Right cardiac atrium (tissue), 5 donors: ENCODE measurements at regions not wholly inside any gene's neighbourhood (a gene's known extent, or its start where the extent isn't known, plus 50 kb on each side); places are given as distances from the start of the nearest gene placed in this dataset.
"Not testable (repeated sequence)": the region's sequence is repeated elsewhere in the genome, so short reads cannot be mapped to it uniquely, and the experiment has no call there.

Source experiments
- ATAC-seq, 2 donors: fragments of 200-7000 bp; cut with Tn5 transposase; one replicate each; pipeline versions ENCODE4 v1.8.0 to v1.9.1; 2020; ENCODE audit warnings: moderate library complexity in 2 of 2, mild to moderate bottlenecking in 1 of 2
- DNase-seq, 3 donors: peaks; one replicate each; pipeline ENCODE4 v3.0.0-alpha.2; 2020
- H3K27ac ChIP-seq: one replicate; pipeline ENCODE4 v1.5.1; 2013; ENCODE audit warnings: mild to moderate bottlenecking, low read length, control low read depth, moderate library complexity
- H3K27me3 ChIP-seq: one replicate; pipeline ENCODE4 v1.6.1; 2013; ENCODE audit not compliant: control insufficient read depth, insufficient read depth
- H3K4me1 ChIP-seq: one replicate; pipeline ENCODE4 v1.6.1; 2013; ENCODE audit warnings: low read length; ENCODE audit not compliant: control insufficient read depth, insufficient read depth
- H3K4me3 ChIP-seq: one replicate; pipeline ENCODE4 v1.5.1; 2013; ENCODE audit warnings: low read length, control low read depth
- H3K9me3 ChIP-seq: one replicate; pipeline ENCODE4 v1.6.1; 2013; ENCODE audit warnings: low read length; ENCODE audit not compliant: control insufficient read depth
- WGBS: extraction: QIAGEN DNeasy Blood & Tissue Kit; methylation state at CpG from one replicate; pipeline ENCODE4 v1.1.7; 2013; 5-methylcytosine and 5-hydroxymethylcytosine counted together
- intact Hi-C, 4 donors: fragments of 100-400 bp; cut with DNase I; formaldehyde crosslinking; loops; one replicate each; pipeline versions ENCODE4 v1.11.0 to v1.14.0; 2022 to 2023
- donor health status: healthy with polysubstance abuse.
- donor health status: DM: no; HTN: yes; CAD: no.
- donor health status: DM: no; HTN: no; CAD: no.
- donor health status: DM: no; HTN: yes; CAD: no; lungs with severe emphysema.
- donor health status: DM: yes; HTN: yes; CAD: no.

DNA sequence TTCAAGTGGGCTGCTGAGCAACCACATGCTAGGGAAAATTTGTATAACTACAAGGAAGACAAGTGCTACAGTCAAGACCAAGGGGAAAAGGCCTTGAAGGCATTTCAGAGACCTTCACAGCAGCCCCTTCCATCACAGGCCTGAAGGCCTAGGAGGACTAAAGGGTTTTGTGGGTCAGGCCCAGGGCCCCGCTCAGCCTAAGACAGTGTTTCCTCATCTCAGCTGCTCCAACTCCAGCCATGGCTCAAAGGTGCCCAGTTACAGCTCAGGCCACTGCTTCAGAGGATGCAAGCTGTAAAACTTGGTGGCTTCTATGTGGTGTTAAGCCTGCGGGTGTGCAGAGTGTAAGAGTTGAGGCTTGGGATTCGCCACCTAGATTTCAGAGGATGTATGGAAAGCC, 260.5 kb downstream of the NXPE2 start:
- Histone ChIP-seq H3K27ac (no peak overlapping the region), H3K4me1 (no peaks in the 10 kb centered on the region), H3K9me3 (no peaks in the 10 kb centered on the region), H3K27me3 (no peaks in the 10 kb centered on the region), H3K4me3 (no peak overlapping the region)
- WGBS: 89% methylated on average over 3 of the region's 3 CpGs
- no peak for ATAC-seq
- no peak for DNase-seq
- intact Hi-C loops: no loop called here

DNA sequence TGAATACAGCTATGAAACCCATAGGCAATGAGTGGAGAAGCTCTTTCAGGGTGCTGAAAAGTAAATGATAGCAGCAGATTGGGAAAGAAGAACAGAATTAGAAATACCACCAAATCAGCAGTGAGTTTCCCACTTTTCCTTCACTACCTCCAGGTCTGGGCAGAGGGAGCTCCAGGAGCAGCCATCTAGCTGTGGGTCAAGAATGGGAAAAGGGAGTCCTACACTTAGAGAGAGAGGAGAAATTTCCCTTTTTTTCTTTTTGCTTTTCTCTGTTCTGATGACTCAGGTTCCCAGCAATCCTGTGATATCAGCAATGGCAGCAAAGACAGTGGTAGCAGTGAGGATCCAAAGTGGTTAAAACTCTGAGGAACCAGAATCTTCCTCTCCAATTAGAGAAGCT, 263.9 kb downstream of the NXPE2 start:
- DNase-seq (no peak), ATAC-seq (no peak)
- H3K27ac ChIP-seq: no peak overlapping the region
- no peaks in the 10 kb centered on the region for H3K4me1 ChIP-seq
- H3K4me3 ChIP-seq: no peak overlapping the region
- no peaks in the 10 kb centered on the region for H3K27me3 ChIP-seq
- no peaks in the 10 kb centered on the region for H3K9me3 ChIP-seq
- intact Hi-C loops: no loop called here

DNA sequence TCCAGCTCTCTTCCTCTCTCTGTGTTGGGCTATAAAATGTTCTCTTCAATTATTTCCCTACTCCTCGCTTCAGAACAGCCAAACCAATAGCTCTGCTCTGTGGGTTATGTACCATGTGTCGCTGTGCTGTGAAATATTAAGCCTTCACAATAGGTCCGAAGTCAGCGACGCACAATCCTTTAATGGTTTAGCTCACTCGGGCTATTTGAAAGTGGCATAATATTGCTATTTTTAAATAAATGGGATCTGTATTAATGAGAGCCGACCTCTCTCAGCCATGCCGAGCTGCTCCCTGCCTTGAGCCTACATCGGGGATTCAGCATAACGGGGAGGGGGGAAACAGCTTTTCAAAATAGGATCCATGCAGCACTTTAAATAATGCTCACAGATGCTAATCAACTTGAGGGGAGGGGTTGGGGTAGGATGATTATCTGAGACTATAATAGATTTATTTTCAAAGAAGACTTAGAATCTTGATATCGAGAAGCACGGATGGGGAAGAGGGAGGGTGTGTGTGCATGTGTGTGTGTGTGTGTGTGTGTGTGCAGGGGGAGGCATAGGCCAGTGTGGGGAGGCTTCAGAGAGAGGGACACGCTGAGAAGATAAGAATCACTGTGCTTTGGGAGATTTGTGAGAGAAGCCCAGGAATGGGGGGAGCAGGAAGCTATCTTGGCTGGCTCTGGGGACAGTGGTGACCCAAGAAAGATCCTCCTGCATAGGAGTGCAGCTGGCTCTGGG, 271.5 kb downstream of the NXPE2 start:
- Histone ChIP-seq H3K4me3 (no peak overlapping the region), H3K4me1 (no peaks in the 10 kb centered on the region), H3K27ac (no peak overlapping the region), H3K9me3 (no peaks in the 10 kb centered on the region), H3K27me3 (no peaks in the 10 kb centered on the region)
- WGBS: 87% methylated on average over 13 of the region's 13 CpGs
- no peak for ATAC-seq
- DNase-seq: no peak
- intact Hi-C loops: loop anchor here in 1 of 4 donors (5.0 kb wide), 1 partner anchor 177 kb away; no protein-coding TSS in a partner anchor

DNA sequence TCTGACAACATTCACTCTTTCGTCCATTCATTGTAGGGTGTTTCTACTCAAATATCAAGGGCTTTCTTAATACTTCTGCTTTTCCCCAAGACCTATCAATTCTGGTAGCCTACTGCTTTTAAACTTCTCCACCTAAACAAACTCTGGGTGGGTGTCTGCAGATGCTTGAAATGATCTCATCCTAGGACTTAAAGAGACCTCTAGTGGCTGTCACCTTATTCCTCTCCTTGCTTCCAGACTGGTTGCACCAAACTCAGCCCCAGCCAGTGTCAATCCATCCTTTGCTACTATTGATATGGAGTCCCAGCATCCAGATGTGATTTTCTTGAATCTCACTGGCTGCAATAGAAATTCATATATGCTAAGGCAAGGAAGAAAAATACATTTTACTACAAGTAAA, 274.7 kb downstream of the NXPE2 start:
- Histone ChIP-seq H3K27ac (no peak overlapping the region), H3K4me3 (no peak overlapping the region), H3K27me3 (no peaks in the 10 kb centered on the region), H3K4me1 (no peaks in the 10 kb centered on the region), H3K9me3 (no peaks in the 10 kb centered on the region)
- 73% methylated on average over 1 of the region's 1 CpG for WGBS
- no peak for DNase-seq
- peak; percentile 53 to 59 for ATAC-seq
- intact Hi-C loops: loop anchor here in 1 of 4 donors (5.0 kb wide), 1 partner anchor 181 kb away; no protein-coding TSS in a partner anchor

DNA sequence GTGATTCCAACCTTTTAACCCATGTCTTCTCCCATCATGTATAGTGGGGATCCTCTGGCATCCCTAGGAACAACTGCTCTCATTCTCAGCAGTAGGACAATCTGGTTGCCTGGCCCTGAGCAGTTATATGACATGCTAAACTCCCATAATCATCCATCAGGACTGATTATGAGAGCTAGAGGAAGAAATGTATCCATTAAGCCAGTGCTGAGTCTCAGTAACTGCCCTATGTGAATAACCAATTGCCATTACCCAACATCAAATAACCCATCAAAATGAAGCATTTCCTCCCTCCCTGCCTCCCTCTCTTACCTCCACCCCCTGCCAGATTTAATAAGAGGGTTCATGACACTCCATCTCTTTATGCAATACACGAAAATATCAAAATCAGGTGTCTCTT, 277.6 kb downstream of the NXPE2 start:
- H3K4me1 ChIP-seq: no peaks in the 10 kb centered on the region
- ATAC-seq: no peak
- no peak overlapping the region for H3K27ac ChIP-seq
- 67% methylated on average over 1 of the region's 1 CpG for WGBS
- H3K4me3 ChIP-seq: no peak overlapping the region
- no peaks in the 10 kb centered on the region for H3K27me3 ChIP-seq
- DNase-seq: no peak
- no peaks in the 10 kb centered on the region for H3K9me3 ChIP-seq
- intact Hi-C loops: no loop called here

DNA sequence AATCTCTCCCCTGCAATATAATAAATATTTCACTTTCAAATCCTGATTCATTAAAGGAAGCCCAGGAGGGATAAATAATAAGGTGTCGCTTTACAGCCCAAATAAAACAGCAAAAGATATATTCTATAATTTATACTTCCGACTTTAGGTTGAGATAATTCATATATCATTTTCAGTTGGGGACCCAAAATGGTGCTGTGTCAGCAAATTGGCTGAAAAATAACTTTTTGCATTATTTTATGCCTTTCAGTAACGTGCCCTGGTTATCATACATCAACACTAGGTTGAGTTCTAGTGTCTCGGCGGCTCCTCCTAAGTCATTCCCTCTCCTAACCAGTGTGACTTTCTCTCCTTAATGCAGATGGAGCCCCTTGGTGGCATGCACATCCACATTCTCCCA, 278.2 kb downstream of the NXPE2 start:
- no peaks in the 10 kb centered on the region for H3K9me3 ChIP-seq

DNA sequence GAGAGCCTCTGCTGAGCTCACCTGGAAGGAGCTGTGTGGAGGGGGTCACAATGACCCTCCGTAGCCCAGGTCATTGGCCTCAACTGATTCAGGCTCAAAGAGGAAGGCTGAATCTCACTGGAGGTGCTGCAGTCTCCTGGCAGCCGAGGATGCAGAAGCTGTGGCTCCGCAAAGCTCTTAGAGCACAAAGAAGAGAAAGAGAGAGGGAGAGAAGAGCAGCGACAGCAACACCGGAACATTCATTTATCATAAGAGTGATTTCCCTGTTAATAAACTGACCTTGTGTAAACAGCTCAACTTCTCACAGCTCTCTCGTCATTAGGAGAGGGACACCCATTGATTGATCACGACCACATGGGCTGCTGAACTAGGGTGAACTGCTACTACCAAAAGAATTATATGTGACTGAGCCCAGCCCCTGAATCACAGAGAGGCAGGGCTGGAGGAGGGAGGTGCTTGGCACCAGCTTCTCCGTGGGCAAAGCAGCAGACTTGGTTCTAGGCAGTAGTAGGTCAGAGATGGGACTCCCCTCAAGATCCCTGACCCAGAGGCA, 281.7 kb downstream of the NXPE2 start:
- no peaks in the 10 kb centered on the region for H3K9me3 ChIP-seq
- 52% methylated on average over 8 of the region's 8 CpGs for WGBS
- intact Hi-C loops: no loop called here
- H3K27me3 ChIP-seq: no peaks in the 10 kb centered on the region
- no peak overlapping the region for H3K4me3 ChIP-seq
- H3K4me1 ChIP-seq: no peaks in the 10 kb centered on the region
- no peak for ATAC-seq
- DNase-seq: no peak
- H3K27ac ChIP-seq: no peak overlapping the region

More for the DNA sequence above, 278.2 kb downstream of the NXPE2 start:
- Histone ChIP-seq H3K4me1 (no peaks in the 10 kb centered on the region), H3K27me3 (no peaks in the 10 kb centered on the region), H3K4me3 (no peak overlapping the region), H3K27ac (no peak overlapping the region)
- ATAC-seq (no peak), DNase-seq (no peak)
- intact Hi-C loops: no loop called here
- WGBS: 75% methylated on average over 5 of the region's 5 CpGs

DNA sequence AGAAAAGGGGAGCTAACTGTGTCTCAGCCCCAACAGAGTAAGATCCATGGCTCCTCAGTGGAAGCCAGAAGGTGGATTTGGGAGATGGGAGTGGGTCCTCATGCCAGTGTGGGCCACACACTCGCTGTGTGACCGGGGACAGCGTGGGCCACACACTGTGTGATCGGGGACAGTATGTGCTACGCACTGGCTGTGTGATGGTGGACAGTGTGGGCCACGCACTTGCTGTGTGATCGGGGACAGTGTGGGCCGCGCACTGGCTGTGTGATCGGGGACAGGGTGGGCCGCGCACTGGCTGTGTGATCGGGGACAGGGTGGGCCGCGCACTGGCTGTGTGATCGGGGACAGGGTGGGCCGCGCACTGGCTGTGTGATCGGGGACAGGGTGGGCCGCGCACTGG, 282.5 kb downstream of the NXPE2 start:
- H3K4me1 ChIP-seq, H3K4me3 ChIP-seq, H3K27me3 ChIP-seq, DNase-seq, H3K27ac ChIP-seq, ATAC-seq, intact Hi-C loops, H3K9me3 ChIP-seq: not testable (repeated sequence)
- 96% methylated on average over 16 of the region's 21 CpGs for WGBS

DNA sequence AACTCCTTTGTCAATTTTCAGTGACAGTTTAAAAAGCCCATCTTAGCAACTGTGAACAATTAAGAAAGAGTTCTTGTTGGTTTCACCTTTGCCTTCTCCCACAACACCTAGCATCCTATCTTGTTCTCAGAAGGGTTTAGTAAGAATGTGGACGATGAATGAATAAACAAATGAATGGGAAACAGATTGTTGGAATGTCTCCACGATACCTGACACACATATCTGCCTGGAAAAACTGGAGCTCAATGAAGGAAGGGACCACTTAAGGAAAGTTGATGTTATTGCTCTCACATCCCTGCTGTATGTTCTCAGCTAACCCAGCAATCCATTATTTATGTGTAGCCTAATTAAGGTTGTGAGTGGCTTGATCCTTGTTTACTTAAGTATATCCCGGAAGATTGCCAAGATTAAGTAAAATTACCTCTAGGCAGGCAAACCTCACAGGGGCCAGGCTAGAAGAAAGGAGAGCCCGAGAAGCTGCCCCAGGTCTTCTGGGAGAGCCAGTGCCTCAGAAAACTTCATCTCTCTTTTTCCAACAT, 286.4 kb downstream of the NXPE2 start:
- ATAC-seq (no peak), DNase-seq (no peak)
- H3K27me3 ChIP-seq: no peaks in the 10 kb centered on the region
- no peaks in the 10 kb centered on the region for H3K9me3 ChIP-seq
- no peak overlapping the region for H3K27ac ChIP-seq
- WGBS: 77% methylated on average over 4 of the region's 4 CpGs
- no peaks in the 10 kb centered on the region for H3K4me1 ChIP-seq
- intact Hi-C loops: no loop called here
- no peak overlapping the region for H3K4me3 ChIP-seq

DNA sequence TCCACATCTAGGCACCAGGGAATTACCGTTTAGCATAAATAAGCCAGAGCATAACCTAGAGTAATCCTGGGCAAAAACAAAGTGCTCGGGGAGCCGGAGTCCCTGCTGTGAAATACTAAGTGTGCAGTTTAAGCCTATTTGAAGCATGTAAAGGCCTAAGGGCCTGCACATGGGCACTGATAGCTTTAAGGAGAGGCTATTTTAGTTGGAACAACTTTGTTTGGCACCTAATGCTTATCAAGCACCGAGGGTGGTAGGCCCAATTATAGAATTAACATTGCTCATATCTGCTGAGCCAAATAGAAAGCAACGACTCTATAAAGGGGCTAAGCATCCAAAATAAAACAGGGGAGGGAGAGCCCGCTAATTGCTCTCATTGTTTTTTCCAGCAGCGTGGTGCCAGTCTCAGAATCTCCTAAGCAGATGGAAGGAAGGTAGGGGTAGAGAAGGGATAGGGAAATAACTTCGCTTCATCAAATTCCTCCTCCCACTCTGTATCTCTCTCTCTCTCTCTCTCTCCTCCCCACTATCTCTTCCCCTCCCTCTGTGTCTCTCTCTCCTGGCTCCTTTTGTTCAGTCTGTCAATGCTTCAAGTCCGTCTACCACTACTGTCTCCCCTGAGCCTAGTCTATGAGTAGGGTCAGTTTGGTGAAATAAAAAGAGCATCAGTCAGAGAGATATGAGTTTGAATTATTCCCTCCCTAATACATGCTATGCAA, 292.8 kb downstream of the NXPE2 start:
- Histone ChIP-seq H3K4me1 (peaks cover 5% of the 10 kb centered on the region), H3K27ac (peak overlapping the region; percentile 78), H3K4me3 (no peak overlapping the region), H3K9me3 (no peaks in the 10 kb centered on the region), H3K27me3 (no peaks in the 10 kb centered on the region)
- no peak for DNase-seq
- ATAC-seq: peak; percentile 79 to 84
- 62% methylated on average over 9 of the region's 9 CpGs for WGBS
- intact Hi-C loops: no loop called here

DNA sequence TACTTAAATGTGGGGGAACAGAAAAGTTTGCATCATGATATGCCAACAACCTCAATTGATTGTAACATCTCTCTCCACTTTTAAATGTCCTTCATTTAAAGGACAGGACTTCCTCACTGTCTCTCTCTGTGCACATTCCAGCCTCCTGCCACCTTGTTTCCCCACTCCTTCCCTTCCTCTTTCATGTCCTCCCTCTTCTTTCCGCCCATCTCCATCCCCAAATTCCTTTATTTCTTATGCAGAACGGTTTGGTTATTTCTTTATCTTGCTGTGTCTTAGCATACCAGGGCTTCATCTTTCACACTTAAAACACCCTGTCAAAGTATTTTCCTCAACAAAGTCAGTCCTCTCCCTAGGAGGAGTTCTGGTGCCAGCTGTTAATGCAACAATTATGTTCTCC, 293.8 kb downstream of the NXPE2 start:
- intact Hi-C loops: no loop called here
- H3K27me3 ChIP-seq: no peaks in the 10 kb centered on the region
- no peak overlapping the region for H3K27ac ChIP-seq
- no peak overlapping the region for H3K4me3 ChIP-seq
- DNase-seq (no peak), ATAC-seq (no peak)
- peaks cover 5% of the 10 kb centered on the region for H3K4me1 ChIP-seq
- 38% methylated on average over 2 of the region's 2 CpGs for WGBS
- H3K9me3 ChIP-seq: no peaks in the 10 kb centered on the region
